BJ (cell line): ENCODE measurements at regions not wholly inside any gene's neighbourhood (a gene's known extent, or its start where the extent isn't known, plus 50 kb on each side); places are given as distances from the start of the nearest gene placed in this dataset.

Experiments
- CTCF ChIA-PET: fragments of 350-600 bp; formaldehyde crosslinking; extraction: SDS; loops from one replicate; lab custom pipeline; 2021; ENCODE audit warnings: antibody characterized with exemption, inconsistent platforms; lab: Yijun Ruan, JAX
- POLR2A ChIA-PET: fragments of 300-600 bp; sonication (Branson Sonifier 250); formaldehyde crosslinking; extraction: SDS; loops from one replicate; lab custom pipeline; 2021; ENCODE audit warnings: antibody characterized with exemption; lab: Charles Lee
- DNase-seq: peaks from one replicate; pipeline ENCODE4 v3.0.0-alpha.2; 2011; ENCODE audit warnings: low read depth
- H3K27me3 ChIP-seq: 2 replicates; pipeline ENCODE4 v1.6.0; 2011; ENCODE audit warnings: low read length; ENCODE audit not compliant: control insufficient read depth, insufficient read depth
- H3K36me3 ChIP-seq: 2 replicates; pipeline ENCODE4 v1.5.1; 2011; ENCODE audit warnings: low read length; ENCODE audit not compliant: control insufficient read depth, insufficient read depth
- H3K4me3 ChIP-seq: 2 replicates; pipeline ENCODE4 v1.5.1; 2011; ENCODE audit warnings: low read depth, mild to moderate bottlenecking, control low read depth, low read length
- CTCF ChIP-seq: IDR thresholded peaks from 2 replicates; pipeline ENCODE4 v1.5.1; 2011; ENCODE audit warnings: low read depth, mild to moderate bottlenecking, control low read depth, inconsistent platforms, low read length, moderate library complexity; ENCODE audit not compliant: insufficient read depth

GRCh38 chr6:153580776-153581175 is 449.7 kb upstream of the RGS17 start:
- H3K27me3 ChIP-seq = no peaks in the 10 kb centered on the region
- no peak for DNase-seq
- ChIA-PET CTCF (no interaction called here), POLR2A (no interaction called here)
- H3K4me3 ChIP-seq = no peak overlapping the region
- TF ChIP-seq CTCF = no peak
- H3K36me3 ChIP-seq = no peaks in the 10 kb centered on the region

GRCh38 chr6:153575528-153575927 is 444.4 kb upstream of the RGS17 start:
- H3K27me3 ChIP-seq = no peaks in the 10 kb centered on the region
- DNase-seq = no peak
- H3K36me3 ChIP-seq = no peaks in the 10 kb centered on the region
- TF ChIP-seq CTCF = no peak
- ChIA-PET CTCF (no interaction called here), POLR2A (no interaction called here)
- H3K4me3 ChIP-seq = no peak overlapping the region

- TF ChIP-seq CTCF = no peak
- Histone ChIP-seq H3K27me3 (no peaks in the 10 kb centered on the region), H3K36me3 (no peaks in the 10 kb centered on the region), H3K4me3 (no peak overlapping the region)
- POLR2A ChIA-PET = no interaction called here
- DNase-seq = no peak
- CTCF ChIA-PET = no interaction called here
Measured at GRCh38 chr6:153574231-153574630, 443.1 kb upstream of the RGS17 start.

GRCh38 chr6:153572371-153572770 is 441.3 kb upstream of the RGS17 start:
- no peak for TF ChIP-seq CTCF
- POLR2A ChIA-PET = no interaction called here
- CTCF ChIA-PET = no interaction called here
- H3K27me3 ChIP-seq = no peaks in the 10 kb centered on the region
- no peak for DNase-seq
- no peak overlapping the region for H3K4me3 ChIP-seq
- H3K36me3 ChIP-seq = no peaks in the 10 kb centered on the region

GRCh38 chr6:153568628-153569027 is 437.5 kb upstream of the RGS17 start:
- TF ChIP-seq CTCF = no peak
- DNase-seq = peak; percentile 76
- H3K27me3 ChIP-seq = no peaks in the 10 kb centered on the region
- H3K36me3 ChIP-seq = no peaks in the 10 kb centered on the region
- H3K4me3 ChIP-seq = no peak overlapping the region
- ChIA-PET CTCF (interaction anchor here (1.1 kb wide), 1 partner anchor 15 kb away, joined by 3 read pairs; no protein-coding TSS in a partner anchor), POLR2A (no interaction called here)
